GM21717 (cell line): ENCODE measurements at regions not wholly inside any gene's neighbourhood (a gene's known extent, or its start where the extent isn't known, plus 50 kb on each side); places are given as distances from the start of the nearest gene placed in this dataset.
"Not testable (repeated sequence)": the region's sequence is repeated elsewhere in the genome, so short reads cannot be mapped to it uniquely, and the experiment has no call there.

Experiments used
- ATAC-seq: cut with Tn5 transposase; IDR thresholded peaks from one replicate; pipeline ENCODE4 v1.9.1; 2021; ENCODE audit warnings: mild to moderate bottlenecking, moderate library complexity; ENCODE audit not compliant: unreplicated experiment

- ATAC-seq: no peak
These were observed 80.2 kb downstream of the TMEM47 start for GRCh38 chrX:34576864-34577263.

GRCh38 chrX:34565981-34566380 lies 91.1 kb downstream of the TMEM47 start:
- no peak for ATAC-seq

DNA sequence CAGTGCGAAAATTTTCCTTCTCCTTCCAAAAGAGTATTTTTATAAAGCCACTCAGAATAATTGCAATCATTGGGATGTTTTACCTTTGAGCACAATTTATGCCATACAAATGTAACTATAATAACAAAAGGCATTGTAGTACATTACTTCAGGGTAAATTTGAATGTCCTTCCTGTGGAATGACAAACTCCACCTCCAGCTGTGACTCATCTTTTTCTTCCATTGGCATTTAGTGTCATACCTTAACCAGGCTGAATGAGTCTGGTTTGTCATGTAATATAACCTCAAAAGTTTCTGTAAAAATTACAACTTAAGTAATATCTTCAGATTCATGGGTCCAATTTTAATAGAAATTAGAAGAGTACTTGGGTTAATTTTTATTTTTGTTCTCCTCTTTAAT lies 93.3 kb downstream of the TMEM47 start:
- ATAC-seq: no peak

- ATAC-seq: no peak
These were observed 94.0 kb downstream of the TMEM47 start for GRCh38 chrX:34563061-34563460.

DNA sequence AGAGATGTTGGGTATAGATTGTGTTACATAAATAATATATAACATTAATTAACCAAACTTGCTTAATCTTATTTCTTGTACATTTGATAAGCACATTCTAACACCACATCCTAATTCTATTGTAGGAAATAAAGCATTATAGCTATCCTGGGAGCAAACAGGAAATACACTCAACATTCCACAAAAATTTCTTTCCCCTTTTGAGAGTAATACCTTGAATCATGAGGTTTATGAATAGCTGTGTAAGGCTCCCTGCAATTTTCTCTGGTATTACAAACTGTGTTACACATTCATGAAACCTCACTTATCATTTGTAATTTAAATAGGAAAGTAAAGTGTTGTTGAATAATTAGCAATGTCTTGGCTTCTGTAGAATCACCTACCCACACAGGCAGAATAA lies 95.1 kb downstream of the TMEM47 start:
- ATAC-seq: no peak

DNA sequence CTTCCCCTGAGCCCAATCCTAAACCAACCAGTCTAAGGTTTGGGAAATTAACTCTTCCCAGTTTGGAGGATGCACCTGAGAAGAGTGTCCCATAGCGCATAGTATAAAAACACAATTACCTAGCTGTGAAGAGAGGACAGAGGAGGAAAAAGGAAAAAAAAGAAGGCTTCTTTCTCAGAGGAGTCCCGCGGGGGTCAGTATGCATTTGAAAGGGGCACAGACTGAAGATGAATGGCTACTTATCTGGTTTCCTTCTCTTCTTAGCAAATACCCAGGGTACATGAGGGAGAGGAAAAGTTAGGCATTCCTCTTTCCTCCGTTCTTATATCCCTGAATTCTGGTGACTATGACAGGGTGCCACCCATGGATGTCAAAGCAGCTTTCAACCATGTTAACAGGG lies 96.9 kb downstream of the TMEM47 start:
- no peak for ATAC-seq

GRCh38 chrX:34559325-34559724 lies 97.8 kb downstream of the TMEM47 start:
- ATAC-seq: peak; percentile 79

DNA sequence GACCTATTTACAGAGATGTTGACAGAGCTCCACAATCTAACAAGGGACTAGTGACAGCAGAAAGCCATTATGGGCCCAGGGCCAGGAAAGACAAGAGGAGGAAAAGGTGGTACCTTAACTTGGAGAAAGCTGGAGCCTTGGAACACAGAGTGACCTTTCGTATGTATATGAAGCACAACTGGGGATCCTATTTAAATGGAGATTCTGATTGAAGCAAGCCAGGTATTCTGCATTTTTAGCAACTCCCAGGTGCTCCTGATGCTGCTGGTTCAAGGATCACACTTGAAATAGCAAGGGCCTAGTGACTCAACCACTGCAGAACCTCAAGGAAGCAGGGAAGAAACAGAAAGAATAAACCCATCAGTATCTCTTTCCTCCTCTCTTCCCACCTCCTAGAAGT lies 99.4 kb downstream of the TMEM47 start:
- no peak for ATAC-seq

- no peak for ATAC-seq
These were observed 101.6 kb downstream of the TMEM47 start for GRCh38 chrX:34555481-34555880.

GRCh38 chrX:34546366-34546765 lies 110.7 kb downstream of the TMEM47 start:
- no peak for ATAC-seq

GRCh38 chrX:34528081-34528480 lies 129.0 kb downstream of the TMEM47 start:
- no peak for ATAC-seq

- ATAC-seq: no peak
These were observed 135.5 kb downstream of the TMEM47 start for GRCh38 chrX:34521563-34521962.

GRCh38 chrX:34509394-34509793 lies 147.7 kb downstream of the TMEM47 start:
- no peak for ATAC-seq

DNA sequence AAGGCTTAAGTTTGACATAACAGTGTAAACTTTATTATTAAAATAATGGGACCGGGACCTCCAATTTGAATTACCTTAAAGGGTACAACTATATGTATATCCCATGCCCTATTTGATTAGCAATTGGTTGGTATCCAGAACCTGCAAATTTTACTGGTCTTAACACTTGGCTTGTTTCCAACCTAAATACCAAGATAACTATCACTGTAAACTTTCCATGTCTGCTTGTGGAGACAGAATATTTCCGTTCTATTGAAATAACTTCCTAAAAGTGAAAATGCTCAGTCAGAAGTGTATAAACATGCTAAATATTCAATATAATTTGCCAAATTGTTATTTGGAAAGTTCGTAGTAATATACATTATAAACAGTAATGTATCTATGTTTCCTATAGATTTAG lies 154.0 kb downstream of the TMEM47 start:
- no peak for ATAC-seq

- no peak for ATAC-seq
These were observed 164.0 kb downstream of the TMEM47 start for GRCh38 chrX:34493086-34493485.

DNA sequence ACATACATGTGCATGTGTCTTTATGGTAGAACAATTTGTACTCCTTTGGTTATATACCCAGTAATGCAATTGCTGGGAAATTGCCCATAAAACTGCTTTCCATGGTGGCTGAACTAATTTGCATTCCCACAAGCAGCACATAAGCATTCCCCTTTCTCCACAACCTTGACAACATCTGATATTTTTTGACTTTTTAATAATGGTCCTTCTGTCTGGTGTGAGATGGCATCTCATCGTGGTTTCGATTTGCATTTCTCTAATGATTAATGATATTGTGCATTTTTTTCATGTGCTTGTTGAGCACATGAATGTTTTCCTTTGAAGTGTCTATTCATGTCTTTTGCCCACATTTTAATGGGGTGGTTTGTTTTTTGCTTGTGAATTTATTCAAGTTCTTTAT lies 166.0 kb downstream of the TMEM47 start:
- ATAC-seq: no peak

DNA sequence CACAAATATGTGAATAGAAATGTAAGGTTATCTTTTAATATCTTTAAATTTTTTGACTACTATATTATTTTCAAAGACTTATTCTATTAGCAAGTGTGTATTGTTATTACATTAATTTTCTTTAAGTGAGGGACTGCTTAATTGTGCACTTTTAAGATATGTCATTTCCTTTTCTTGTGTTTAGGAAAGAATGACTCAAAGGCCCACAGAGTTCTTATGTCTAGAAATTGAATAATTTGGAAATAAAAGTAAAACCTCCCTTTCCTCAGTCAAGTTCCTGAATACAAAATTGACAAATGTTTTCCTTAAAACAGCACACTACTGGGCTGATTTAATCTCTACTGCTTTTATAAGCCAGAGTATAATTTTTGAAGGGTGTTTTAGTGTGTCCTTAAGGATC lies 169.7 kb downstream of the TMEM47 start:
- ATAC-seq: no peak

GRCh38 chrX:34483980-34484379 lies 173.1 kb downstream of the TMEM47 start:
- no peak for ATAC-seq

DNA sequence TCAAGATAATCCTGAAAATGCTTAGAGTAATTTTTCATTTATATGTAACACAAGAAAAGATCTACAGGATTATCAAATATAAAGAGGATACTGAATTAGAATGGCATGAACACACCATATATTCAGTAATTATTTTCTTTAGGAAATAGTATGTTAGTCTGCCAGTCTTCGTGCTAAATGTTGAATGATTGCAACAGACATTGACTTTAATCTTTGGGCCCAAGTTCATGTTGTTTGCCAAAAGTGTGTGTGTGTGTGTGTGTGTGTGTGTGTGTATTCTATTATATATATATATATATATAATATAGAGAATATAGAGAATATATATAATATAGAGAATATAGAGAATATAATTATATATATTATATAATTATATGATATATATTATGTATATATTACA lies 186.6 kb downstream of the TMEM47 start:
- no peak for ATAC-seq

DNA sequence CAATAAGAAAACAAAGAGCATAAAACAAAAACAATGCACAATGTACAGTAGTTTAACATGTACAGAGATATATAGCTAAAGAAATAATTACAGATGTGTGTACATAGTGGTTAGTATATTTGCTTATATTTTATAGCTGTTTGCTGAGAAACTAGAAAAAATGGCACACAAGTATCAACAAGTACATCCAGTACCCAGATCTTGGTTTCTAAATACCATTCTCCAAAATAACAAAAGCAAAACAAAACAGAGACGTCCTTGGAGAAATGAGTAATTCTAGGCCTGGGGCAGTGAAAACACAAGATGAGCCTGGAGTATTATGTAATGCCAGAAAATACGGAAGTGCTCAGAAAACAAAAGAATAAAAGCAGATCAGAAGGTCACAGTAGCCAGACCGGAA lies 189.6 kb downstream of the TMEM47 start:
- ATAC-seq: no peak

DNA sequence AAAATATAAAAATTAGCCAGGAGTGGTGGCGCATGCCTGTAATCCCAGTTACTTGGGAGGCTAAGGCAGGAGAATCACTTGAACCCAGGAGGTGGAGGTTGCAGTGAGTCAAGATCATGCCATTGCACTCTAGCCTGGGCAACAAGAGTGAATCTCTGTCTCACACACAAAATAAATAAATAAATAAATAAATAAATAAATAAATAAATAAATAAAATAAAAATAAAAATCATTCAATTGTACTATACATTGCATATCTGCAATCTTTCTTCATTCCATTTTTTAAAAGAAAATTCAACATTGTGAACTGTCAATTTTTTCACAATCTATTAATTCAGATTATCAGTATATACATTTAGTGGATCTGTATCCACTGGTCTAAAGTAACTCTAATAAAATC lies 193.9 kb downstream of the TMEM47 start:
- ATAC-seq: not testable (repeated sequence)

- ATAC-seq: not testable (repeated sequence)
These were observed 199.2 kb downstream of the TMEM47 start for GRCh38 chrX:34457850-34458249.

DNA sequence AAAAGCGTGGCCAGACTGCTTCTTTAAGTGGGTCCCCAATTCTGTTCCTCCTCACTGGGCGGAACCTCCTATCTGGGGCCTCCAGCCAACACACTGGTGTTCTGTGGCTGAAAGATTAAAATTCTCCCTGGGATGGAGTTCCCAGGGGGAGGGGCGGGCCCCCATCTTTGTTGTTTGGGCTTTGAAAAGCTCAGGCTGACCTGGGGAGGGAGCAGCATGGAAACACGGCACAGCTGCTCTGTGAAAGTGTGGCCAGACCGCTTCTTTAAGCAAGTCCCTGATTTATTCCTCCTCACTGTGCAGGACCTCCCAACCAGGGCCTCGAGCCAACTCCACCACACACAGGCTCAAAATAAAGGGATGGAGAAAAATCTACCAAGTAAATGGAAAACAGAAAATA lies 219.5 kb downstream of the TMEM47 start:
- no peak for ATAC-seq

- no peak for ATAC-seq
These were observed 230.8 kb downstream of the TMEM47 start for GRCh38 chrX:34426334-34426733.
